GM23338 (cell line): ENCODE measurements at regions not wholly inside any gene's neighbourhood (a gene's known extent, or its start where the extent isn't known, plus 50 kb on each side); places are given as distances from the start of the nearest gene placed in this dataset.

Source experiments
- ATAC-seq: fragments of 200-7000 bp; cut with Tn5 transposase; 3 replicates; pipeline ENCODE4 v1.9.1; 2020
- DNase-seq: peaks from one replicate; pipeline ENCODE4 v3.0.0-alpha.2; 2015; ENCODE audit warnings: low spot score
- H2AFZ ChIP-seq: fragments of 200-600 bp; sonication (generic); 2 replicates; pipeline ENCODE4 v1.8.0; 2016; ENCODE audit warnings: antibody characterized with exemption, mild to moderate bottlenecking, moderate library complexity
- H3F3A ChIP-seq: fragments of 200-600 bp; sonication (generic); replicated peaks from 2 replicates; pipeline ENCODE4 v1.8.0; 2017; ENCODE audit warnings: antibody characterized with exemption, mixed run types, low read depth
- H3K27ac ChIP-seq: fragments of 200-600 bp; sonication (generic); 2 replicates; pipeline ENCODE4 v1.6.1; 2016; ENCODE audit warnings: low read depth
- H3K27me3 ChIP-seq: fragments of 200-600 bp; sonication (generic); 2 replicates; pipeline ENCODE4 v1.8.0; 2016; ENCODE audit warnings: mild to moderate bottlenecking, mixed run types, moderate library complexity; ENCODE audit not compliant: insufficient read depth
- H3K36me3 ChIP-seq: fragments of 200-600 bp; sonication (generic); 2 replicates; pipeline ENCODE4 v1.8.0; 2016; ENCODE audit warnings: mild to moderate bottlenecking; ENCODE audit not compliant: insufficient read depth
- H3K4me1 ChIP-seq: fragments of 200-600 bp; sonication (generic); 2 replicates; pipeline ENCODE4 v1.8.0; 2016; ENCODE audit warnings: mild to moderate bottlenecking, moderate library complexity; ENCODE audit not compliant: insufficient read depth
- H3K4me2 ChIP-seq: fragments of 200-600 bp; sonication (generic); 2 replicates; pipeline ENCODE4 v1.7.1; 2017; ENCODE audit warnings: mixed run types
- H3K4me3 ChIP-seq: fragments of 200-600 bp; sonication (generic); 2 replicates; pipeline ENCODE4 v1.6.1; 2016; ENCODE audit warnings: mixed run types
- H3K79me2 ChIP-seq: fragments of 200-600 bp; sonication (generic); replicated peaks from 2 replicates; pipeline ENCODE4 v1.8.0; 2017; ENCODE audit warnings: mild to moderate bottlenecking; ENCODE audit not compliant: insufficient read depth
- H3K9me2 ChIP-seq: fragments of 200-600 bp; sonication (generic); 2 replicates; pipeline ENCODE4 v1.8.0; 2017; ENCODE audit not compliant: insufficient read depth
- H4K20me1 ChIP-seq: fragments of 200-600 bp; sonication (generic); replicated peaks from 2 replicates; pipeline ENCODE4 v1.8.0; 2017; ENCODE audit warnings: mild to moderate bottlenecking; ENCODE audit not compliant: insufficient read depth
- H3K27ac Mint-ChIP-seq: 2 replicates; pipeline ENCODE4 v1.8.0; 2020; ENCODE audit warnings: inconsistent platforms, mild to moderate bottlenecking, moderate library complexity, mixed read lengths
- H3K27me3 Mint-ChIP-seq: 3 replicates; pipeline ENCODE4 v1.8.0; 2022; ENCODE audit warnings: low read depth, mild to moderate bottlenecking, moderate library complexity, mixed read lengths, inconsistent platforms; ENCODE audit not compliant: insufficient read depth, poor library complexity
- H3K36me3 Mint-ChIP-seq: 3 replicates; pipeline ENCODE4 v1.8.0; 2021; ENCODE audit warnings: low read depth, mild to moderate bottlenecking, inconsistent platforms, moderate library complexity, mixed read lengths
- H3K4me1 Mint-ChIP-seq: 3 replicates; pipeline ENCODE4 v1.8.0; 2020; ENCODE audit warnings: mild to moderate bottlenecking, inconsistent platforms, mixed read lengths
- H3K4me3 Mint-ChIP-seq: 3 replicates; pipeline ENCODE4 v1.8.0; 2021; ENCODE audit warnings: moderate library complexity, mild to moderate bottlenecking, inconsistent platforms, mixed read lengths
- H3K9me3 Mint-ChIP-seq: 3 replicates; pipeline ENCODE4 v1.8.0; 2020; ENCODE audit warnings: moderate library complexity, mild to moderate bottlenecking, inconsistent platforms, mixed read lengths
- CREB1 ChIP-seq: fragments of 250-450 bp; sonication (Bioruptor Pico); IDR thresholded peaks from 2 replicates; pipeline ENCODE4 v1.5.0; 2020; ENCODE audit warnings: low read depth, mild to moderate bottlenecking, moderate library complexity
- CTCF ChIP-seq, 2 experiments: fragments of 200-600 bp in 1 of 2; sonication (generic) in 1 of 2; conservative IDR thresholded peaks; 2 replicates each; pipeline versions ENCODE4 v1.5.1 to v1.6.1; 2016 to 2017; ENCODE audit warnings: antibody characterized with exemption in 2 of 2, low read depth in 2 of 2, mild to moderate bottlenecking in 2 of 2, moderate library complexity in 1 of 2
- ETS1 ChIP-seq: IDR thresholded peaks from 2 replicates; pipeline ENCODE4 v1.6.1; 2016; ENCODE audit warnings: antibody characterized with exemption
- EZH2phosphoT487 ChIP-seq: fragments of 200-600 bp; sonication (generic); IDR thresholded peaks from one replicate; pipeline ENCODE4 v1.8.1; 2018; ENCODE audit warnings: antibody characterized with exemption; ENCODE audit not compliant: unreplicated experiment
- JUNB ChIP-seq: IDR thresholded peaks from one replicate; pipeline ENCODE4 v1.6.1; 2016; ENCODE audit warnings: antibody characterized with exemption; ENCODE audit not compliant: unreplicated experiment
- NANOG ChIP-seq: IDR thresholded peaks from 2 replicates; pipeline ENCODE4 v1.6.1; 2016; ENCODE audit warnings: antibody characterized with exemption, borderline replicate concordance
- POLR2AphosphoS5 ChIP-seq: IDR thresholded peaks from 2 replicates; pipeline ENCODE4 v1.6.1; 2016; ENCODE audit warnings: antibody characterized with exemption, low read depth
- REST ChIP-seq: IDR thresholded peaks from one replicate; pipeline ENCODE4 v1.6.1; 2018; ENCODE audit warnings: antibody characterized with exemption; ENCODE audit not compliant: unreplicated experiment
- STAT1 ChIP-seq: IDR thresholded peaks from one replicate; pipeline ENCODE4 v1.6.1; 2016; ENCODE audit warnings: antibody characterized with exemption; ENCODE audit not compliant: unreplicated experiment
- ZNF462 ChIP-seq: fragments of 250-450 bp; sonication (Bioruptor Pico); IDR thresholded peaks from 2 replicates; pipeline ENCODE4 v1.5.0; 2020; ENCODE audit warnings: mild to moderate bottlenecking, moderate library complexity

GRCh38 chr1:234779160-234779538 is 169.2 kb upstream of the IRF2BP2 start (continued):
- TF ChIP-seq POLR2AphosphoS5 (no peak), CREB1 (CRISPR knock-in tag) (no peak), STAT1 (no peak)

- no peak overlapping the region for H3K4me3 ChIP-seq
- H3F3A ChIP-seq, result peaks cover 17% of the 10 kb centered on the region
- H3K27me3 ChIP-seq, result peaks cover 13% of the 10 kb centered on the region; the same call in 1 of the 2 replicates
- peak; percentile 50 for DNase-seq
- peak; percentile 45 for ATAC-seq
- H3K27ac ChIP-seq, result no peak overlapping the region
- peaks cover 43% of the 10 kb centered on the region for H3K9me2 ChIP-seq
- H3K9me3 Mint-ChIP-seq, result no peaks in the 10 kb centered on the region
- peaks cover 4% of the 10 kb centered on the region for H3K27me3 Mint-ChIP-seq
- H3K36me3 ChIP-seq, result no peaks in the 10 kb centered on the region
- H3K4me1 ChIP-seq, result peaks cover 17% of the 10 kb centered on the region; the same call in 1 of the 2 replicates
- no peaks in the 10 kb centered on the region for H3K79me2 ChIP-seq
- no peaks in the 10 kb centered on the region for H3K36me3 Mint-ChIP-seq
- H3K4me3 Mint-ChIP-seq, result no peak overlapping the region
- no peak overlapping the region for H3K27ac Mint-ChIP-seq
- TF ChIP-seq CREB1 (CRISPR knock-in tag) (no peak), CTCF (conservative IDR thresholded peaks at IDR 0.05; ENCODE audit: low read depth in 2 of 2) (no peak), EZH2phosphoT487 (no peak), ZNF462 (CRISPR knock-in tag) (no peak), JUNB (no peak), NANOG (no peak), REST (no peak), ETS1 (no peak)
- no peaks in the 10 kb centered on the region for H3K4me1 Mint-ChIP-seq
- no peaks in the 10 kb centered on the region for H4K20me1 ChIP-seq
- peak overlapping the region; percentile 87 for H2AFZ ChIP-seq
- 0 out of 2 replicates have a peak overlapping the region, but pooled peaks have one; percentile 11 for H3K4me2 ChIP-seq
These were observed 168.5 kb upstream of the IRF2BP2 start for GRCh38 chr1:234778221-234779159.
